ENCODE measurements at regions not wholly inside any gene's neighbourhood (a gene's known extent, or its start where the extent isn't known, plus 50 kb on each side); places are given as distances from the start of the nearest gene placed in this dataset.

GRCh38 chr6:113763311-113763766 is 93.8 kb upstream of the MARCKS start:
- no peak for TF ChIP-seq CTCF (IDR thresholded peaks at IDR 0.05; ENCODE audit: low read depth, low read length)
- TF ChIP-seq POLR2A (IDR thresholded peaks at IDR 0.05; ENCODE audit: extremely low read depth, insufficient read length), result no peak
- TF ChIP-seq MYC (IDR thresholded peaks at IDR 0.05; ENCODE audit: low read depth, low read length), result no peak
- no peak for TF ChIP-seq MAX (IDR thresholded peaks at IDR 0.05; ENCODE audit: low read depth, low read length)
- no peak overlapping the region for H3K4me3 ChIP-seq (ENCODE audit: low read depth, low read length)
- DNase-seq (ENCODE audit: low read depth), result no peak

- DNase-seq (ENCODE audit: low read depth), result peak; percentile 50
- TF ChIP-seq POLR2A (IDR thresholded peaks at IDR 0.05; ENCODE audit: extremely low read depth, insufficient read length) (no peak), MYC (IDR thresholded peaks at IDR 0.05; ENCODE audit: low read depth, low read length) (no peak), MAX (IDR thresholded peaks at IDR 0.05; ENCODE audit: low read depth, low read length) (no peak)
- no peak overlapping the region for H3K4me3 ChIP-seq (ENCODE audit: low read depth, low read length)
Measured at GRCh38 chr6:113763876-113764275, 93.3 kb upstream of the MARCKS start.

GRCh38 chr6:113765909-113766308 is 91.2 kb upstream of the MARCKS start:
- TF ChIP-seq MAX (IDR thresholded peaks at IDR 0.05; ENCODE audit: low read depth, low read length) (no peak), CTCF (IDR thresholded peaks at IDR 0.05; ENCODE audit: low read depth, low read length) (no peak), MYC (IDR thresholded peaks at IDR 0.05; ENCODE audit: low read depth, low read length) (no peak), POLR2A (IDR thresholded peaks at IDR 0.05; ENCODE audit: extremely low read depth, insufficient read length) (no peak)
- H3K4me3 ChIP-seq (ENCODE audit: low read depth, low read length), result no peak overlapping the region
- DNase-seq (ENCODE audit: low read depth), result no peak

GRCh38 chr6:113767985-113768384 is 89.2 kb upstream of the MARCKS start:
- TF ChIP-seq MYC (IDR thresholded peaks at IDR 0.05; ENCODE audit: low read depth, low read length) (no peak), MAX (IDR thresholded peaks at IDR 0.05; ENCODE audit: low read depth, low read length) (no peak), CTCF (IDR thresholded peaks at IDR 0.05; ENCODE audit: low read depth, low read length) (no peak), POLR2A (IDR thresholded peaks at IDR 0.05; ENCODE audit: extremely low read depth, insufficient read length) (no peak)
- H3K4me3 ChIP-seq (ENCODE audit: low read depth, low read length), result no peak overlapping the region
- no peak for DNase-seq (ENCODE audit: low read depth)

GRCh38 chr6:113772961-113773360 is 84.2 kb upstream of the MARCKS start:
- H3K4me3 ChIP-seq (ENCODE audit: low read depth, low read length), result no peak overlapping the region
- no peak for DNase-seq (ENCODE audit: low read depth)
- no peak for TF ChIP-seq MYC (IDR thresholded peaks at IDR 0.05; ENCODE audit: low read depth, low read length)
- no peak for TF ChIP-seq POLR2A (IDR thresholded peaks at IDR 0.05; ENCODE audit: extremely low read depth, insufficient read length)
- TF ChIP-seq MAX (IDR thresholded peaks at IDR 0.05; ENCODE audit: low read depth, low read length), result no peak
- no peak for TF ChIP-seq CTCF (IDR thresholded peaks at IDR 0.05; ENCODE audit: low read depth, low read length)

- no peak for TF ChIP-seq CTCF (IDR thresholded peaks at IDR 0.05; ENCODE audit: low read depth, low read length)
- no peak for TF ChIP-seq MYC (IDR thresholded peaks at IDR 0.05; ENCODE audit: low read depth, low read length)
- DNase-seq (ENCODE audit: low read depth), result peak; percentile 76
- no peak overlapping the region for H3K4me3 ChIP-seq (ENCODE audit: low read depth, low read length)
Measured at GRCh38 chr6:113774127-113774825, 82.9 kb upstream of the MARCKS start.

Data from NB4 (cell line).